Skin epidermis (tissue), 12 donors: ENCODE measurements at regions not wholly inside any gene's neighbourhood (a gene's known extent, or its start where the extent isn't known, plus 50 kb on each side); places are given as distances from the start of the nearest gene placed in this dataset.
"Not testable (repeated sequence)": the region's sequence is repeated elsewhere in the genome, so short reads cannot be mapped to it uniquely, and the experiment has no call there.

Source experiments
- H3K27ac ChIP-seq, 21 experiments: fragments of 200-600 bp; sonication (generic) in 11 of 21; one replicate each; pipeline ENCODE4 v1.5.0; 2020; ENCODE audit warnings: mild to moderate bottlenecking in 3 of 21, inconsistent platforms in 2 of 21, moderate library complexity in 2 of 21
- H3K4me3 ChIP-seq, 7 experiments: fragments of 200-600 bp; sonication (generic) in 2 of 7; one replicate each; pipeline ENCODE4 v1.5.0; 2020; ENCODE audit warnings: inconsistent platforms in 2 of 7, mild to moderate bottlenecking in 2 of 7, moderate library complexity in 1 of 7

GRCh38 chr3:88508818-88509217 lies 359.1 kb downstream of the C3orf38 start:
- not testable (repeated sequence) for H3K4me3 ChIP-seq, H3K27ac ChIP-seq

- Histone ChIP-seq H3K4me3 (no peak overlapping the region), H3K27ac (no peak overlapping the region)
Observed at GRCh38 chr3:88509582-88509981, 359.8 kb downstream of the C3orf38 start.

- H3K4me3 ChIP-seq = no peak overlapping the region
Observed at GRCh38 chr3:88528494-88528893, 378.7 kb downstream of the C3orf38 start.

GRCh38 chr3:88534534-88534933 lies 384.8 kb downstream of the C3orf38 start:
- Histone ChIP-seq H3K27ac (no peak overlapping the region), H3K4me3 (no peak overlapping the region)

More at GRCh38 chr3:88528494-88528893, 378.7 kb downstream of the C3orf38 start:
- no peak overlapping the region for H3K27ac ChIP-seq

GRCh38 chr3:88535563-88535962 lies 385.8 kb downstream of the C3orf38 start:
- H3K27ac ChIP-seq = no peak overlapping the region
- no peak overlapping the region for H3K4me3 ChIP-seq

GRCh38 chr3:88542916-88543315 lies 393.2 kb downstream of the C3orf38 start:
- H3K4me3 ChIP-seq = no peak overlapping the region

GRCh38 chr3:88572450-88572849 lies 422.7 kb downstream of the C3orf38 start:
- no peak overlapping the region for H3K27ac ChIP-seq
- no peak overlapping the region for H3K4me3 ChIP-seq

More at GRCh38 chr3:88542916-88543315, 393.2 kb downstream of the C3orf38 start:
- no peak overlapping the region for H3K27ac ChIP-seq

GRCh38 chr3:88573472-88573871 lies 423.7 kb downstream of the C3orf38 start:
- Histone ChIP-seq H3K4me3 (no peak overlapping the region), H3K27ac (no peak overlapping the region)

GRCh38 chr3:88574146-88574545 lies 424.4 kb downstream of the C3orf38 start:
- Histone ChIP-seq H3K4me3 (no peak overlapping the region), H3K27ac (no peak overlapping the region)

GRCh38 chr3:88584451-88584850 lies 434.7 kb downstream of the C3orf38 start:
- Histone ChIP-seq H3K4me3 (no peak overlapping the region), H3K27ac (no peak overlapping the region)

GRCh38 chr3:88586121-88586640 lies 436.4 kb downstream of the C3orf38 start:
- H3K4me3 ChIP-seq = no peak overlapping the region

GRCh38 chr3:88589138-88589537 lies 439.4 kb downstream of the C3orf38 start:
- Histone ChIP-seq H3K4me3 (no peak overlapping the region), H3K27ac (no peak overlapping the region)

More at GRCh38 chr3:88586121-88586640, 436.4 kb downstream of the C3orf38 start:
- H3K27ac ChIP-seq = no peak overlapping the region

- Histone ChIP-seq H3K27ac (no peak overlapping the region), H3K4me3 (no peak overlapping the region)
Observed at GRCh38 chr3:88595026-88595425, 445.3 kb downstream of the C3orf38 start.

GRCh38 chr3:88596451-88596850 lies 446.7 kb downstream of the C3orf38 start:
- no peak overlapping the region for H3K4me3 ChIP-seq
- H3K27ac ChIP-seq = no peak overlapping the region

- Histone ChIP-seq H3K27ac (no peak overlapping the region), H3K4me3 (no peak overlapping the region)
Observed at GRCh38 chr3:88610820-88611219, 461.1 kb downstream of the C3orf38 start.

- H3K27ac ChIP-seq = no peak overlapping the region
- no peak overlapping the region for H3K4me3 ChIP-seq
Observed at GRCh38 chr3:88611826-88612326, 462.1 kb downstream of the C3orf38 start.

GRCh38 chr3:88616413-88616812 lies 466.7 kb downstream of the C3orf38 start:
- Histone ChIP-seq H3K4me3 (no peak overlapping the region), H3K27ac (no peak overlapping the region)

- Histone ChIP-seq H3K27ac (no peak overlapping the region), H3K4me3 (no peak overlapping the region)
Observed at GRCh38 chr3:88617283-88617682, 467.5 kb downstream of the C3orf38 start.

- no peak overlapping the region for H3K27ac ChIP-seq
- no peak overlapping the region for H3K4me3 ChIP-seq
Observed at GRCh38 chr3:88618021-88618645, 468.4 kb downstream of the C3orf38 start.

- H3K27ac ChIP-seq = no peak overlapping the region
- H3K4me3 ChIP-seq = no peak overlapping the region
Observed at GRCh38 chr3:88621586-88621985, 471.8 kb downstream of the C3orf38 start.

- H3K27ac ChIP-seq = no peak overlapping the region
- no peak overlapping the region for H3K4me3 ChIP-seq
Observed at GRCh38 chr3:88623709-88624108, 473.9 kb downstream of the C3orf38 start.
